HuH-7 (cell line): ENCODE measurements at regions not wholly inside any gene's neighbourhood (a gene's known extent, or its start where the extent isn't known, plus 50 kb on each side); places are given as distances from the start of the nearest gene placed in this dataset.
"Not testable (repeated sequence)": the region's sequence is repeated elsewhere in the genome, so short reads cannot be mapped to it uniquely, and the experiment has no call there.

Experiments
- DNase-seq: peaks from one replicate; pipeline ENCODE4 v3.0.0; 2011; ENCODE audit warnings: low spot score

DNA sequence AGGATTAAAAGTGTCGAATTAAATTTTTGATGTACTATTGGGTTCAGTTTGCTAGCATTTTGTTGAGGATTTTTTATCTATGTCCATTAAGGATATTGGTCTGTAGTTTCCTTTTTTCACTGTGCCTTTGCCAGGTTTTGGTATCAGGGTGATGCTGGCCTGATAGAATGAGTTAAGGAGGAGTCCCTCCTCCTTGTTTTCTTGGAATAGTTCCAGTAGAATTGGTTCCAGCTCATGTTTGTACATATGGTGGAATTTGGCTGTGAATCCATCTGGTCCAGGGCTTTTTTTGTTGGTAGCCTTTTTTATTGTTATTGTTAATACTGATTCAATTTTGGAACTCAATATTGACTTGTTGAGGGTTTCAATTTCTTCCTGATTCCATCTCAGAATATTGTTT is 141.8 kb downstream of the SIM1 start:
- DNase-seq: no peak

GRCh38 chr6:100320686-100321085 is 144.0 kb downstream of the SIM1 start:
- DNase-seq: no peak

DNA sequence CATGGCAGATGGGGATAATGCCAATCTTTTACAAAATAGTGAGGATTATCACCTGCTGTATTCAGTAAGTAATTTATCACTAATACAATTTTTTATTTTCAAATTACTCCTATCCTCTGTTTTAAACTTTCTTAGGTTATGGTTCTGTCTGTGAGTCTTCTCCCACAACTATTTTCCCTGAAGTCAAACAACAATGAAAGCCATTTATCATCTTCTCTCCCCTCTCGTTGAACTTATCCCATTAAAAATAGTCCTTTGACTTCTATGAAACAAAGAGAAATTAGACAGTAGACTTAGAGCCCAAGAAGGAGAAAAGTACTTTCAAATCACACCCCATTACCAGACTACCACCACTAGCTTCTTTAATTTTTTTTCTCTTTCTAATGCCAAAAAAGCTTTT is 147.7 kb downstream of the SIM1 start:
- no peak for DNase-seq

DNA sequence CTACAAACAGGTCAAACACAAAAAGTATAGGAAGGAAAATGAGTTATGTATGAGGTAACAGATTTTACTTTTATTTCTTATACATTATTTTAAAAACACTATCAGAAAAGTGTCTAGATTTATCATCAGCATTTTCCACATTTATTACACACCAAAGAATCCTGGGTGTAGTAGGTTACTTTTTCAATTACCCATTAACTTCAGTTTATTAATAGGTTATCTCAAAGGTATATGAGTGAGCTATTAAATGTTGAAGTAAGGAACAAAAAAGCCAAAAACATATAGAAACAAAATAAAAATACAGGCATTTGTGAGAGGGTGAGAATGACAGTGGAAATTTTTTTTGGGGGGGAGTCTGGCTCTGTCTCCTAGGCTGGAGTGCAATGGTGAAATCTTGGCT is 150.5 kb downstream of the SIM1 start:
- DNase-seq: no peak

GRCh38 chr6:100311707-100312251 is 152.9 kb downstream of the SIM1 start:
- no peak for DNase-seq

GRCh38 chr6:100309174-100309573 is 155.5 kb downstream of the SIM1 start:
- no peak for DNase-seq

- no peak for DNase-seq
Observed at GRCh38 chr6:100307561-100307960, 157.2 kb downstream of the SIM1 start.

DNA sequence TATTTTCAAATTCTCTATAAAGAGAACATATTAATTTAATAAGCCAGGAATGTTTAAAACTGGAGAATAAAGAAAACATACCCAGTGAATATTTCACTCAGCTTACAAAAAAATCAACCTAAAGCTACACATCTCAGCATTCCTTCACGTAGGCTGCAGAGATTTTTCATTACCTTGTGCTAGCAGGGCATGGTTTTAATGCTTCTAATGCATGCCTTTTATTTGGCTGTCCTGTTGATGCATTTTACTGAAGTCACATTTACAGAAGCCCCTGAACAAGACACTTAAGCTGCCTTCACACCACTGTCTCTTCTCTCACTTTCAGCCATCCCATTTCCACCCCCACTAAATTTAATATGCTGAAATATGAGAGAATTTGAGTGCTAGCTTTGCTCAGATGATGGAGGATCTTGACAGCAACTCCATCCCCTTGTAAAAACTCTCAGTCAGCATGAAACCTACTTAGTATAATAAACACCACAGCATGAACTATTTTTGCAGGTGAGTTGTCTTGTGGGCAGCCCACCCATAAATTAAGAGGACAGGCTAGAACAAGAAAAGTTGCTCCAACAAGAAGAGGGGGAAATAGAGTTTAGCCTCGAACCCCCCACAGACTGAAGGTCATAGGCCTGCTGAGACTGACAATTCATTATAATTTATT is 159.4 kb downstream of the SIM1 start:
- no peak for DNase-seq

- DNase-seq: peak; percentile 28
Observed at GRCh38 chr6:100304575-100304974, 160.1 kb downstream of the SIM1 start.

GRCh38 chr6:100301731-100302130 is 163.0 kb downstream of the SIM1 start:
- no peak for DNase-seq

DNA sequence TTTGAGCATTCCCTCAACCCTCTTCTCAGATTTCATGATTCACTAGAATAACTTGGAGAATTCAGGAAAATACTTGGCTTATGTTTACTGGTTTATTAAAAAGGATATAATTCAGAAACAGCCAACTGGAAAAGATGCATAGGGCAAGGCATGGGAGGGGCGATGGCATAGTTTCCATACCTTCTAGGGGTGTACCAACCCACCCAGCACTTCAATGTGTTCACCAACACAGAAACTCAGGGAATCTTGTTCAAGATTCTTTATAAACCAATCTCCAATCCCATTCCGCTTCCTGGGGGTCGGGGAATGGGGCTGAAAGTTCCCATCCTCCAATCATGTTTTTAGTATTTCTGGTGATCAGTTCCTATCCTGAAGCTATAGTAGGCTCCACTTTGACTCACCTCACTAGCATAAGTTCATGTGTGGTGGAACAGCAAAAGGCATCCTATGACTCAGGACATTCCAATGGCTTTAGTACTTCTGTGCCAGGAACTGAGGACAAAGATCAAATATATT is 164.4 kb downstream of the SIM1 start:
- DNase-seq: no peak

DNA sequence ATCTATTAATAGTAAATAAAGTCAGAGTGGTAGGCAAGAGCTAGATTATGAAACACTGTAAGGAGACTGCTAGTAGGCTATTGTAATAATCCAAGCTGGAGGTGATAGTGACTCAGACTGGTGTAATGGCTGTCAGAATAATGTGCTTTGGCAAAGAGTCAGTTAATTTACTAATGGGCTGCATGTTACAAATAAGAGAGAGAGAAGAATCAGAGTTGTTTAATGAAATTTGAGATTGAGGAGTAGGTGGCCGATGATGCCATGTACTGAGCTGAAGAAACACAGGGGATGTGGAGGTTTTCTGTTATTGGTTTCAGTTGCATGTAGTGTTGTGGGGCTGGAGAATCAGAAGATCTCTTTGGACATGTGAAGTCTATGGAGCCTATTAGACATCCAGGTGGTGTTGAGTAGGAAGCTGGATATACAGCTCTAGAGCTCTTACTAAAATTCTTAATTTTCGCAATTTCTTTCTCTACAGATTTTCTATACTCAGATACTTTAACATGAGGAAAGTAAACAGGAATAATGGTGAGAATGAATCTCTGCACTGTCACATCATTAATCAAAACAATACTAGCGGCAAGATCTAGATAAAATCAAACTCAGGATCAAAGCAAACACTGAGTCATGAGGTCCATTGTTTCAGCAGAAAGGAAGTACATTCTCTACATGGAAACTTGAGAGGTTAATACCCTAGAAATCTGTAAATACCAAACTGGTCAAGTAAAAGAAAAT is 167.7 kb downstream of the SIM1 start:
- no peak for DNase-seq

DNA sequence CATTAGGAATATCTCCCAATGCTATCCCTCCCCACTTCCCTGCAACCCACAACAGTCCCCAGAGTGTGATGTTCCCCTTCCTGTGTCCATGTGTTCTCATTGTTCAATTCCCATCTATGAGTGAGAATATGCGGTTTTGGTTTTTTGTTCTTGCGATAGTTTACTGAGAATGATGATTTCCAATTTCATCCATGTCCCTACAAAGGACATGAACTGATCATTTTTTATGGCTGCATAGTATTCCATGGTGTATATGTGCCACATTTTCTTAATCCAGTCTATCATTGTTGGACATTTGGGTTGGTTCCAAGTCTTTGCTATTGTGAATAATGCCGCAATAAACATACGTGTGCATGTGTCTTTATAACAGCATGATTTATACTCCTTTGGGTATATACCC is 169.5 kb downstream of the SIM1 start:
- not testable (repeated sequence) for DNase-seq

DNA sequence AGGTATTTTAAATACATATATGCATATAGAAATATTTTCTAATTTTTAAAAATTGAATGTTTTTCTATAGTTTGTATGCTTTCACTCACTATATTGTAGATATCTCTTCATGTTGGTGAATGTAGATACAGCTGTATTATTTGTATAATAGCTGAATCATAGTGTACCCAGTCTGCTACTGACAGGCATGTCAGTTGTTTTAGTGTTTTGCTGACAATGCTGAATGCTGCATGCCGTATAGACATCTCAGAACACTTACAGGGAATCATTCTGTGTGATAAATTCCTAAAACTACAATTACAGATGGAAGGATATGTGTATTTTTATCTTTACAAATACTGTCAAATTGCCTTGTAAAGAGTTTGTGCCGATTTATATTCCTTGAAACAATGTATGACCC is 175.4 kb downstream of the SIM1 start:
- no peak for DNase-seq

DNA sequence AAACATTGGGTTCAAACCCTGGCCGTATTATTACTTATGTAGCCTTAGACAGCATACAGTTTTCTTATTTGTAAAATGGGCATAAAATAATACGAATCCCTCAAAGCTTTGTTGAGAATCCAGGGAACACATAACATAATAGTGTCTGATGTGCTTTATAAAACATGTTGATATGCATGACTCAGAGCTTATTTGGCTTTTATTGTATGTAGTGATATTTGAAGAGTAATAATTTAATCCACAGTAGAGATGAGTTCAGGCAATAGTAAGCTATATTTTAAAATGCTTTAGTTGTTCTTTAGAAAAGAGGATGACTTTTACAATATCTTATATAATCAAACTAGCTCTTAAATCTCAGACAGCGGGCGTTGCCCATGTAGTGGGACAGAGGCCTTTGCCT is 176.4 kb downstream of the SIM1 start:
- no peak for DNase-seq

- DNase-seq: peak; percentile 11
Observed at GRCh38 chr6:100283285-100283684, 181.4 kb downstream of the SIM1 start.

DNA sequence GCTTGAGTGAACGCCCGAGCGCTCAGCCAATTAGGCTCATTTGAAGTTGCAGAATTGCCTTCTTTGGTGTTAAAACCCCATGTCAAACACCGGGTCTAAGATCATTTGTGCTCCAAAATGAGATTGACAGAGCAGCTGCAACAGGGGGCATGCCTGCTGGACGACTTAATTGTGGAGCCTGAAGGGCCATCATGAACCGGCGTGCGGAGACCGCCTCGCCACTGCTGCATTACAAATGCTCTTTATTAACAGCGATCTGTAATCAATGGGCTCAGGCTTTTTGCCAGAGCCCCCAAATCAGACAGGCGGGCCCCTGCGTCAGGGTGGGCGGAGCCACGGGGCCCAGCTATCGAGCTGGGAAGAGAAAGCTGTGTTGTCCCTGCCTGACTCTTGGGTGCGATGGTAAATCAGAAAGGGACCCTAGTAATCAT is 183.2 kb downstream of the SIM1 start:
- no peak for DNase-seq

GRCh38 chr6:100276311-100277057 is 188.2 kb downstream of the SIM1 start:
- DNase-seq: no peak

DNA sequence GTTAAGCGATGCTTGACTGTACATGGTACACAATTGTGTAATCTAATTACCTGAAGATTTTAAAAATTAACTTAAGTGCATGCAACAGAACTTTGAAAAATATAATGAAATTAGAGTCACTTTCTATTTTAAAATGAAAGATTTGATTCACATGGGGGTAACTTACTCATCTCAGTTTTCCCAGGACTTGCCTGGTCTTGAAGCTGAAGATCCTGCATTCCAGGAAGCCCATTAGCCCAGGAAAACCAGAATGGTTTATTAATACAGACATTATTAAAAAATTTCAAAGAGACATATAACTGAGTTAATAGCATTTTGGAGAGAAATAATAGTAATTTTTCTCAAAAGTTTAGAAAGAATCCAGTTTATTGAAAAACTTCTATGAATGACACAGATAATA is 190.6 kb downstream of the SIM1 start:
- DNase-seq: no peak

DNA sequence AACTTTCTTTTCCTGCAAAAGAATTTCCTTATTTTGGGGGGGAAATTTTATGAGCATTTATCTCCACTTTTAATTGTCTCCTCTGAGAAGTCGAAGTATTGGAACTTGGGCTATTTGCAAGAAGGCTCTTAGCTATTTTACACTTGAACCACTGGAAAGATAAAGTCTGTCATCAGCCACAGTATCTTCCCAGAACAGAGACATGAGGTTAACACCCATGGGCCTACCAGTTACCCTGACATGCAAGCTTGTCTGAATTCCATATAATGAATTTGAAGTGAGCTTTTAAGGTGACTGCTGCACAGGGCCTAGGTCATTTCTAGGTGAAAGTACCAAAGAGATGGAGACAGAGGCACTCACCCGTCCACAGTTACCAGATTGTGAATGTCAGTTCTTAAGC is 193.1 kb downstream of the SIM1 start:
- DNase-seq: no peak

DNA sequence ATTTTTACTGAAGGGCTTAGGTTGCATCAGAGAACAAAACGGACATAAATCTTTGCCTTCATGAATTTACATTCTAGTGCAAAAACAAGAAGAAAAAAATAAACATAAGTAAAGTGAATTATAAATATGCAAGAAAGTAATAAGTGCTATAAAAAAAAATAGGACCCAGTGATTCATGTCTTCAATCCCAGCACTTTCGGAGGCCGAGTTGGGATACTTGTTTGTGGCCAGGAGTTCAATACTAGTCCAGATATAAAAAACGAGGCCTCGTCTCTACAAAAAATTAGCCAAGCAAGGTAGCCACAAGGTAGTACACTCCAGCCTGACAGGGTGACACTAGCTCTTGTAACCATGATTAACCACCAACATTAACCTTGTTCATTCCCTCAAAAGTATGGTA is 193.5 kb downstream of the SIM1 start:
- DNase-seq: no peak

- DNase-seq: no peak
Observed at GRCh38 chr6:100269189-100269588, 195.5 kb downstream of the SIM1 start.

DNA sequence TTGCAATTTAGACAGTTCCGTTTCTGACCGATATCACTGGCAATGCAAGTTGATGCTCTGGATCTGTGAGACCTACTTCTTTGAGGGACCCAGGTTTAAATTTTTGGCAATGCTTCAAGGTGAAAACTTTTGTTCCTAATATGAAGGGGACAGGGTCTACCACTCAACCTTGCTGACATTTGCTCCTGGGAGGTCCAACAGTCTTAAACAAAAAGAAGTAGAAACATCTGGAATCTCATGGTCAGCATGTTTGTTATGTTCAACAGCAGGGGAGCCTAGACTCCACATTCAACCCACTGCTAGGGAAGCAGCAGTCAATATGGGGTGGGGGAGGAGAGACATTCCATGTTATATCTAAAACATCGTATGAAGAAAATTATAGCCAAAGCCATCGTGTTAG is 196.4 kb downstream of the SIM1 start:
- DNase-seq: no peak
